HL-60 (cell line): ENCODE measurements at regions not wholly inside any gene's neighbourhood (a gene's known extent, or its start where the extent isn't known, plus 50 kb on each side); places are given as distances from the start of the nearest gene placed in this dataset.

Experiments used
- GABPA ChIP-seq: IDR thresholded peaks from 2 replicates; pipeline ENCODE4 v1.6.1; 2012; ENCODE audit warnings: low read depth
- POLR2AphosphoS5 ChIP-seq: IDR thresholded peaks from 2 replicates; pipeline ENCODE4 v1.6.1; 2012; ENCODE audit warnings: low read depth
- REST ChIP-seq: IDR thresholded peaks from 2 replicates; pipeline ENCODE4 v1.6.1; 2012; ENCODE audit warnings: low read depth; ENCODE audit not compliant: insufficient replicate concordance
- TF ChIP-seq, protein P1 (sequence below): IDR thresholded peaks from one replicate; pipeline ENCODE4 v1.5.1; 2011; ENCODE audit warnings: low read length, control low read depth, inconsistent platforms; ENCODE audit not compliant: insufficient read depth

GRCh38 chr13:99722338-99722818 is 221.1 kb downstream of the TM9SF2 start:
- TF ChIP-seq, protein P1, sequence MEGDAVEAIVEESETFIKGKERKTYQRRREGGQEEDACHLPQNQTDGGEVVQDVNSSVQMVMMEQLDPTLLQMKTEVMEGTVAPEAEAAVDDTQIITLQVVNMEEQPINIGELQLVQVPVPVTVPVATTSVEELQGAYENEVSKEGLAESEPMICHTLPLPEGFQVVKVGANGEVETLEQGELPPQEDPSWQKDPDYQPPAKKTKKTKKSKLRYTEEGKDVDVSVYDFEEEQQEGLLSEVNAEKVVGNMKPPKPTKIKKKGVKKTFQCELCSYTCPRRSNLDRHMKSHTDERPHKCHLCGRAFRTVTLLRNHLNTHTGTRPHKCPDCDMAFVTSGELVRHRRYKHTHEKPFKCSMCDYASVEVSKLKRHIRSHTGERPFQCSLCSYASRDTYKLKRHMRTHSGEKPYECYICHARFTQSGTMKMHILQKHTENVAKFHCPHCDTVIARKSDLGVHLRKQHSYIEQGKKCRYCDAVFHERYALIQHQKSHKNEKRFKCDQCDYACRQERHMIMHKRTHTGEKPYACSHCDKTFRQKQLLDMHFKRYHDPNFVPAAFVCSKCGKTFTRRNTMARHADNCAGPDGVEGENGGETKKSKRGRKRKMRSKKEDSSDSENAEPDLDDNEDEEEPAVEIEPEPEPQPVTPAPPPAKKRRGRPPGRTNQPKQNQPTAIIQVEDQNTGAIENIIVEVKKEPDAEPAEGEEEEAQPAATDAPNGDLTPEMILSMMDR: no peak
- TF ChIP-seq REST (no peak), POLR2AphosphoS5 (no peak), GABPA (no peak)
